ENCODE measurements at regions not wholly inside any gene's neighbourhood (a gene's known extent, or its start where the extent isn't known, plus 50 kb on each side); places are given as distances from the start of the nearest gene placed in this dataset.

- no peaks in the 10 kb centered on the region for H3K9me3 ChIP-seq (ENCODE audit: control insufficient read depth, insufficient read depth, low read depth, low read length)
- ChIA-PET POLR2A (no interaction called here), CTCF (no interaction called here)
- H3K36me3 ChIP-seq (ENCODE audit: control insufficient read depth, insufficient read depth, low read length), result no peaks in the 10 kb centered on the region
- peaks cover 2% of the 10 kb centered on the region; the same call in 1 of the 2 replicates for H3K27me3 ChIP-seq (ENCODE audit: control insufficient read depth, insufficient read depth, low read length)
- in situ Hi-C loops (cut with HindIII; ENCODE audit: low pct_unique_long_range_greater_than_20kb, low sequenced_read_pairs), result no loop called here
- intact Hi-C loops (cut with micrococcal nuclease; ENCODE audit: unreplicated experiment), result no loop called here
- no peaks in the 10 kb centered on the region for H3K4me1 ChIP-seq (ENCODE audit: control insufficient read depth, insufficient read depth, low read length)
- H3K4me3 ChIP-seq (ENCODE audit: low read depth in 2 of 2, low read length in 2 of 2), result no peak overlapping the region
- no peak overlapping the region for H3K27ac ChIP-seq (ENCODE audit: low read length)
- TF ChIP-seq SIN3A (IDR thresholded peaks at IDR 0.05; ENCODE audit: borderline replicate concordance, insufficient read depth, low read depth, low read length), result no peak
- TF ChIP-seq POLR2AphosphoS5 (IDR thresholded peaks at IDR 0.05; ENCODE audit: low read depth, low read length), result no peak
- no peak for TF ChIP-seq TCF7L2 (IDR thresholded peaks at IDR 0.05; ENCODE audit: low read depth, low read length)
- TF ChIP-seq REST (IDR thresholded peaks at IDR 0.05; ENCODE audit: insufficient read depth in 1 of 2, low read depth in 2 of 2, low read length in 1 of 2), result no peak
- no peak for TF ChIP-seq CTCF (IDR thresholded peaks at IDR 0.05)
- BruUV-seq (replicated peaks), result no TSS peak
- ATAC-seq (no peak), DNase-seq (ENCODE audit: low read depth, low spot score) (no peak)
Observed at GRCh38 chr12:97336900-97337751, 125.5 kb upstream of the RMST start.

GRCh38 chr12:97342130-97342529 is 120.5 kb upstream of the RMST start:
- in situ Hi-C loops (cut with HindIII; ENCODE audit: low pct_unique_long_range_greater_than_20kb, low sequenced_read_pairs), result no loop called here
- POLR2A ChIA-PET, result no interaction called here
- intact Hi-C loops (cut with micrococcal nuclease; ENCODE audit: unreplicated experiment), result no loop called here
- BruUV-seq (replicated peaks), result no TSS peak
- no peak overlapping the region for H3K4me3 ChIP-seq (ENCODE audit: low read depth in 2 of 2, low read length in 2 of 2)
- no peaks in the 10 kb centered on the region for H3K9me3 ChIP-seq (ENCODE audit: control insufficient read depth, insufficient read depth, low read depth, low read length)
- H3K27me3 ChIP-seq (ENCODE audit: control insufficient read depth, insufficient read depth, low read length), result peaks cover 2% of the 10 kb centered on the region; the same call in 1 of the 2 replicates
- H3K36me3 ChIP-seq (ENCODE audit: control insufficient read depth, insufficient read depth, low read length), result no peaks in the 10 kb centered on the region
- no peak for DNase-seq (ENCODE audit: low read depth, low spot score)
- no peak for TF ChIP-seq REST (IDR thresholded peaks at IDR 0.05; ENCODE audit: insufficient read depth in 1 of 2, low read depth in 2 of 2, low read length in 1 of 2)
- no peak for TF ChIP-seq POLR2AphosphoS5 (IDR thresholded peaks at IDR 0.05; ENCODE audit: low read depth, low read length)
- TF ChIP-seq TCF7L2 (IDR thresholded peaks at IDR 0.05; ENCODE audit: low read depth, low read length), result no peak
- no peak for TF ChIP-seq CTCF (IDR thresholded peaks at IDR 0.05)
- TF ChIP-seq SIN3A (IDR thresholded peaks at IDR 0.05; ENCODE audit: borderline replicate concordance, insufficient read depth, low read depth, low read length), result no peak
- H3K27ac ChIP-seq (ENCODE audit: low read length), result no peak overlapping the region
- ATAC-seq, result no peak
- H3K4me1 ChIP-seq (ENCODE audit: control insufficient read depth, insufficient read depth, low read length), result no peaks in the 10 kb centered on the region
- CTCF ChIA-PET, result no interaction called here

All from Panc1 (cell line).